ENCODE measurements at regions not wholly inside any gene's neighbourhood (a gene's known extent, or its start where the extent isn't known, plus 50 kb on each side); places are given as distances from the start of the nearest gene placed in this dataset.

DNA sequence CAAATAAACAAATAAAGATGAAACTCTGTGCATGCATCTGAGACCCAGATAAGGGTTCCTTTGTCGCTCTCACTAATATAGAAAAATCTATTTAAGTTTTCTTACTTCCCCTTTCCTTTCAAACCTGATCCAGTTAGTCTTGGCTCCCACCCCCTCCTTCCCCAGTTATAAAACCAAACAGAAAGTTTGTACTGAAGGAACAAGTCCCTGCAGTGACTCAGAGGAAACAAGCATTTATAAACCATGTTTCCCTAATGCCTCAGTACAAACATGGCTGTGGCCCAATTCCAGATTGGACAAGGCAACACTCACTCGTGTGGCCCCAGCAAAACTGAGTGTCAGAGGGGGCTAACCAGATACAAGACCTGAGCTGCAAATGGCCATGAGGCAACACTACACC, 65.5 kb upstream of the ARHGAP20 start:
- DNase-seq (ENCODE audit: low spot score in 2 of 2) (no peak), ATAC-seq (replicated peaks; ENCODE audit: extremely low read depth, poor library complexity, severe bottlenecking) (no peak)
- H3K4me1 Mint-ChIP-seq, result no peaks in the 10 kb centered on the region
- H3K27ac Mint-ChIP-seq (ENCODE audit: low read depth), result no peak overlapping the region
- peaks cover 6% of the 10 kb centered on the region for H3K9me3 Mint-ChIP-seq
- H3K36me3 Mint-ChIP-seq (ENCODE audit: insufficient read depth), result no peaks in the 10 kb centered on the region
- no peaks in the 10 kb centered on the region for H3K27me3 Mint-ChIP-seq
- no peak overlapping the region for H3K4me3 Mint-ChIP-seq

DNA sequence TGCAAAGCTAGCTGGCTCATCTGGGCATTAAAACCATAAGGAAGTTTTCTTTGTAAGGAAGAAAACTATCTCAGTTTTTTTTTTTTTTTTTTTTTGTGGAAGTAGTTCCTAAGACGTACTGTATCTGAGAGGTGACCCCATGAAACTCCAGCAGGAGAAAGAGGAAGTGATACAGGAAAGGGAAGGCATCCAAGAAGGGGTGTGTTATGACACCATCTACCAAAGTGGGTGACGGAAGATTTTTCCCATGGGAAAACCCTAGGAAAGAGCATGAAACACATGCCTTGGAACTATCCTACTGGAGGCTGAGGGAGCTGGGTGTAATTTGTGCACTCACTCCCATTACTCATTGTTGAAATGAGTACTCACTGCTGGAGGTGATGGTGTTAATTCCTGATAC, 63.8 kb upstream of the ARHGAP20 start:
- Mint-ChIP-seq H3K36me3 (ENCODE audit: insufficient read depth) (no peaks in the 10 kb centered on the region), H3K9me3 (peaks cover 6% of the 10 kb centered on the region), H3K4me3 (no peak overlapping the region), H3K27me3 (no peaks in the 10 kb centered on the region), H3K4me1 (no peaks in the 10 kb centered on the region), H3K27ac (ENCODE audit: low read depth) (no peak overlapping the region)
- DNase-seq (ENCODE audit: low spot score in 2 of 2) (no peak), ATAC-seq (replicated peaks; ENCODE audit: extremely low read depth, poor library complexity, severe bottlenecking) (no peak)

DNA sequence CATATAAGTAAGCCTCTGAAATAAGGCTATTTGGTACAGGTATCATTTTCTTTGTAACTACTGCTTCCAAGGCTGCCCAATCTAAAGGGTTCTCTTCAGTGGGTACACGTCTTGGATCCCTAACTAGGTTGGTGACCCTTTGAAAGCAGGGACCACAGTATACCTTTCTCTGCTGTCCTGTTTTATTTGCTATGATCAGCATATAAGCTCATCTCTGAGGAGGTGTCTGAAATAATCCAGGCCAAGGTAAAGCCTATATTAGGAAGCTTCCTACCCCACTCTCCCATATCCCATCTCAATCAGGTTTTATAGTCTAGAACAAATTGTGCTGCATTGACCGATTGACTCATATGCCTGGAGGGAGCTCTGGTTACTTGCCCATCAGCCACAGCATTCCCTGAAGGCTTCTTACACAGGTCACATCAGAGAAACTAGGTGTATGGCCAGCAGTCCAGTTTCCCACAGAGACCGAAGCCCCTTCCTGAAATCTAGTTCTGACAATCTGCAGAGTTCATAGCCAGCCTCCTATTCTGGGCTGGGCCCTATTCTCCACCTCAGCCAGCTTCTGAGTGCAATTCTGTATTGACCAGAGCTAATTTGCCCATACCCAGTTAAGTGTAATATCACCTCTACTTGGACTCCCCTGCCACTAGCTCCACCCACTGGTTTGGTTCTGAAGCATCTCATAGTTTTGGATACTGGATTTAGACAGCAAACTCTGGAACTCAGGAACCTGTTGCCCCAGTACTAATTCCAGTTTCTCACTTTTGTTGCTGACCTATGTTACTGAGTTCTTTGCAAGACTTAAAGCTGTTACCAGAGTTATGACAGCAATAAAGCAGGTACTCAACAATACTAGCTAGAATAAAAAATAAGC, 62.1 kb upstream of the ARHGAP20 start:
- ATAC-seq (replicated peaks; ENCODE audit: extremely low read depth, poor library complexity, severe bottlenecking) (no peak), DNase-seq (ENCODE audit: low spot score in 2 of 2) (no peak)
- H3K4me3 Mint-ChIP-seq, result no peak overlapping the region
- no peaks in the 10 kb centered on the region for H3K36me3 Mint-ChIP-seq (ENCODE audit: insufficient read depth)
- H3K4me1 Mint-ChIP-seq, result peaks cover 5% of the 10 kb centered on the region
- no peak overlapping the region for H3K27ac Mint-ChIP-seq (ENCODE audit: low read depth)
- peaks cover 6% of the 10 kb centered on the region for H3K9me3 Mint-ChIP-seq
- no peaks in the 10 kb centered on the region for H3K27me3 Mint-ChIP-seq

DNA sequence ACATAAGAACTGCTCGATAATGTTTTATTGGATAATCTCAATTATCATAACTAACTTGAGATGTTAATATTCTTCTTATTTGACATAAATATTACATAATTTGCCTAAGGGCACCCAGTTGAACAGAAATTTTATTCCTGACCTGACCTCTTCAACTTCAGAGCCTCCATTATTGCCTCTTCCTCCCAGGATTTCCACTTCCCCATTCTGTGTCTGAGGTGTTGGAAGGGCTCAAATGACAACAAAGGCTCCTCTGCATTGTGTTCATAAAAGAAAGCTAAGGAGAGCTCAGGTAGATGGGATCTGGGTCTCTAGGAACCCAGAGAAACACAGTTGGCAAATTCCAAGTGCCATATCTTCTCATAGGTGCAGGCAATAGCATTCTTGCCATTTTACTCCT, 61.2 kb upstream of the ARHGAP20 start:
- peaks cover 5% of the 10 kb centered on the region for H3K4me1 Mint-ChIP-seq
- H3K36me3 Mint-ChIP-seq (ENCODE audit: insufficient read depth), result no peaks in the 10 kb centered on the region
- no peak for DNase-seq (ENCODE audit: low spot score in 2 of 2)
- H3K27me3 Mint-ChIP-seq, result no peaks in the 10 kb centered on the region
- H3K4me3 Mint-ChIP-seq, result no peak overlapping the region
- H3K27ac Mint-ChIP-seq (ENCODE audit: low read depth), result no peak overlapping the region
- ATAC-seq (replicated peaks; ENCODE audit: extremely low read depth, poor library complexity, severe bottlenecking), result no peak
- peaks cover 3% of the 10 kb centered on the region for H3K9me3 Mint-ChIP-seq

DNA sequence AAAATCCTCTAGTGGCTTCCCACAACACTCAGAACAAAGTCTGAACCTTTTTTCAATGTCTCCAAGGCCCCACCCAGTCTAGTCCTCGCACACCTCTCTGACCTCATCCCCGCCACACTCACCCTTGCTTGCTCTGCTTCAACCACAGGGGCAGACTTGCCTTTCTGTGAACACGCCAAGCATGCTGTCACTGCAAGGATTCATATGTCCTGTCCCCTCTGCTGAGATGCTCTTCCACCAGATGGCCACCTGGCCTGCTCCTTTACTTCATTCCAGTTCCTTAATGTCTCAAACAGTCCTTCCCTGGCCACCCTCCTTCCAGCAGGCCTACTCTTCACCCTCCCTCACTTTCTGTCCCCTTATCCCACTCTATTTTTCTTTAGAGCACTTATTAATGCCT, 60.6 kb upstream of the ARHGAP20 start:
- no peak for DNase-seq (ENCODE audit: low spot score in 2 of 2)
- Mint-ChIP-seq H3K36me3 (ENCODE audit: insufficient read depth) (no peaks in the 10 kb centered on the region), H3K4me1 (peaks cover 5% of the 10 kb centered on the region), H3K27ac (ENCODE audit: low read depth) (no peak overlapping the region), H3K4me3 (no peak overlapping the region), H3K9me3 (no peaks in the 10 kb centered on the region), H3K27me3 (peaks cover under 1% of the 10 kb centered on the region)
- ATAC-seq (replicated peaks; ENCODE audit: extremely low read depth, poor library complexity, severe bottlenecking), result no peak

DNA sequence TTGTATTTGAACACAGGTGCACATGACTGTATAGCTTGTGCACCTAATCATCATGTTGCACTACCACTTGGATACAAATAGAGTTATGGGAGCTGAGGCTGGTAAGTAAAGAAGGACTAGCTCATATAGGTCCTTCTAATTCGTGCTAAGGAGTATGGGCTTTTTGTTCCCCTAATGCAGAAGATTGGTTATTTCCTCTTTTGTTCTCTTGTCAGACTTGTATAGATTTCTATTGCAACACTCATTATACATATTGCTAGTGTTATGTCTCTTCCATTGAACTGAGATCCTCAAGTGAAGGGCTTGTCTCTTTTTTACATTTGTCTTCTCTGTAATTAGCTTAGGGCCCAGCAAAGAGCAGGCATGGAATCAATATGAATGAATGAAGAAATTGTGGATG, 54.1 kb upstream of the ARHGAP20 start:
- H3K27me3 Mint-ChIP-seq, result peaks cover 23% of the 10 kb centered on the region
- no peak overlapping the region for H3K4me3 Mint-ChIP-seq
- no peaks in the 10 kb centered on the region for H3K9me3 Mint-ChIP-seq
- no peak overlapping the region for H3K27ac Mint-ChIP-seq (ENCODE audit: low read depth)
- H3K4me1 Mint-ChIP-seq, result peaks cover 5% of the 10 kb centered on the region
- no peaks in the 10 kb centered on the region for H3K36me3 Mint-ChIP-seq (ENCODE audit: insufficient read depth)
- no peak for ATAC-seq (replicated peaks; ENCODE audit: extremely low read depth, poor library complexity, severe bottlenecking)
- no peak for DNase-seq (ENCODE audit: low spot score in 2 of 2)

DNA sequence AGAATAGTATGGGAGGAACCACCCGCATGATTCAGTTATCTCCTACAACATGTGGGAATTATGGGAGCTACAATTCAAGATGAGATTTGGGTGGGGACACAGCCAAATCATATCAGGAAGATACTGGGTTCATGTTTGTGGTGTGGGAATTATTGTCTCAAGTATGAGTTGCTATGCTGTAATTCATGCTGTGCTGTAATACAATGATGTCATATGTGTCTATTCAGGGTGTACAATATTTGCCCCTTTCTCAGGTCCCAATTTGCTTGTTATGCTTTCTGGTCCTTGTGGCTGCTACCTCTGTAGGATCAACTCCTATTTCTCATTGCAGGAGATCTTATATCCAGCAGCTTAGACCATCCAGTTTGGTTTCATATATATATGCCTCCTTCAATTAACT, 52.2 kb upstream of the ARHGAP20 start:
- Mint-ChIP-seq H3K4me1 (no peaks in the 10 kb centered on the region), H3K27me3 (peaks cover 32% of the 10 kb centered on the region), H3K36me3 (ENCODE audit: insufficient read depth) (no peaks in the 10 kb centered on the region), H3K27ac (ENCODE audit: low read depth) (no peak overlapping the region), H3K4me3 (no peak overlapping the region), H3K9me3 (no peaks in the 10 kb centered on the region)
- ATAC-seq (replicated peaks; ENCODE audit: extremely low read depth, poor library complexity, severe bottlenecking), result no peak
- DNase-seq (ENCODE audit: low spot score in 2 of 2), result no peak

DNA sequence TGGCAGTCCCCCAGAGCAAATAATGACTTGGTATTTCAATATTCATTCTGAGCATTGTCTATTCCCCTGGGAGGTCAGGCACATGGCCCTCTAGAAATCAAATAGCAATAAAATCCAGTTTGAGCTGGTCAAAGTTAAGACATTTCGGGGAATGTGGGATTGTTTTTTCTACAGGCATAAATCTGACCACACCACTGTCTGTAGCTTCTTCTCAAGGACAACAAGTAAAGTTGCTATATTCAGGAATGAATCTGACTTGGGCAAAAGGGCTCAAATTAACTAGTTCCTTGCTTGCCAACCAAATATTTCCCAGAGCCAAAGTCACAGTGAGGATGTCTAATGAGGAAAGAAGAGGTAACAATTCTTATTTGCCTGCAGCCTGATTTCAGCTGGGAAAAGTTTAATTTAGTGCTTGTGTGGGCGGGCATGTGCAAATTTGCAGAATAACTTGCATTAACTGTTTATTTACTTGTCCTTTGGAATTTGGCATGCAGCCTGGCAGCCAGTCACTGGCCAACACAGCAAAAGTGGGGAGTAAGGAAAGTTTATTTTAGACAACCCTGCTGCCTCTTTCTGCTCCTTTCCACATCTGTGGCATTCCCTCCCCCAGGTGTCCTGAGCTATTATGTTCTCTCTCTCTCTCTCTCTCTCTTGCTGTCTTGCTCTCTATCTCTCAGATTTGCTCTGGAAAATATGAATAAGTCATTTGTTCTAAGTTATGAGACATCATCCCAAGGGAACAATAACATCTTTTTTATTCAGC, 51.2 kb upstream of the ARHGAP20 start:
- Mint-ChIP-seq H3K4me3 (no peak overlapping the region), H3K4me1 (no peaks in the 10 kb centered on the region), H3K9me3 (no peaks in the 10 kb centered on the region), H3K27me3 (peaks cover 32% of the 10 kb centered on the region), H3K36me3 (ENCODE audit: insufficient read depth) (no peaks in the 10 kb centered on the region), H3K27ac (ENCODE audit: low read depth) (no peak overlapping the region)
- DNase-seq (ENCODE audit: low spot score in 2 of 2) (no peak), ATAC-seq (replicated peaks; ENCODE audit: extremely low read depth, poor library complexity, severe bottlenecking) (no peak)

DNA sequence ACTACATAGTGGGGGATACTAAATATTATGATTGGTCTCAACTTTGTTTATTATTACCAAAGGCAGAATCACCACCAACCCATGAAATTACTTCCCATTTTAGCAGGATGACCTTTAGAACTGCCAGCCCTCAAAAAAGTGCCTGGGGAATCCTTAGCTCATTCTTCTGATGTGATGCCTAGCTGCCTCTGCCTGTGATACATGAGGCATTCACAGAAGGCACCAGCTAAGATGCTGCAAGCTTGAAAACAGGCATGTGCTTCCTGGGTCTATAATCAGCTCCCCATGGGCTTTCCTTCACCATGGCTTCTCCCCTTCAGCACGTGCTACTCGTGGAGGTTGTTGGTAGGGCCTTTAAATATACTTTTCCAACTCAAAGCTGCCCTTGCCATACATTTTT, 50.4 kb upstream of the ARHGAP20 start:
- no peak overlapping the region for H3K27ac Mint-ChIP-seq (ENCODE audit: low read depth)
- no peak overlapping the region for H3K4me3 Mint-ChIP-seq
- ATAC-seq (replicated peaks; ENCODE audit: extremely low read depth, poor library complexity, severe bottlenecking), result no peak
- no peak for DNase-seq (ENCODE audit: low spot score in 2 of 2)
- H3K4me1 Mint-ChIP-seq, result no peaks in the 10 kb centered on the region
- H3K27me3 Mint-ChIP-seq, result peaks cover 29% of the 10 kb centered on the region
- H3K36me3 Mint-ChIP-seq (ENCODE audit: insufficient read depth), result no peaks in the 10 kb centered on the region
- H3K9me3 Mint-ChIP-seq, result no peaks in the 10 kb centered on the region
